ENCODE measurements at regions not wholly inside any gene's neighbourhood (a gene's known extent, or its start where the extent isn't known, plus 50 kb on each side); places are given as distances from the start of the nearest gene placed in this dataset.

GRCh38 chr20:41902346-41902745 is 284.2 kb upstream of the CHD6 start:
- TF ChIP-seq, protein P1, sequence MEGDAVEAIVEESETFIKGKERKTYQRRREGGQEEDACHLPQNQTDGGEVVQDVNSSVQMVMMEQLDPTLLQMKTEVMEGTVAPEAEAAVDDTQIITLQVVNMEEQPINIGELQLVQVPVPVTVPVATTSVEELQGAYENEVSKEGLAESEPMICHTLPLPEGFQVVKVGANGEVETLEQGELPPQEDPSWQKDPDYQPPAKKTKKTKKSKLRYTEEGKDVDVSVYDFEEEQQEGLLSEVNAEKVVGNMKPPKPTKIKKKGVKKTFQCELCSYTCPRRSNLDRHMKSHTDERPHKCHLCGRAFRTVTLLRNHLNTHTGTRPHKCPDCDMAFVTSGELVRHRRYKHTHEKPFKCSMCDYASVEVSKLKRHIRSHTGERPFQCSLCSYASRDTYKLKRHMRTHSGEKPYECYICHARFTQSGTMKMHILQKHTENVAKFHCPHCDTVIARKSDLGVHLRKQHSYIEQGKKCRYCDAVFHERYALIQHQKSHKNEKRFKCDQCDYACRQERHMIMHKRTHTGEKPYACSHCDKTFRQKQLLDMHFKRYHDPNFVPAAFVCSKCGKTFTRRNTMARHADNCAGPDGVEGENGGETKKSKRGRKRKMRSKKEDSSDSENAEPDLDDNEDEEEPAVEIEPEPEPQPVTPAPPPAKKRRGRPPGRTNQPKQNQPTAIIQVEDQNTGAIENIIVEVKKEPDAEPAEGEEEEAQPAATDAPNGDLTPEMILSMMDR (IDR thresholded peaks at IDR 0.05) = no peak
- TF ChIP-seq POLR2A (IDR thresholded peaks at IDR 0.05) (no peak), POLR2AphosphoS5 (IDR thresholded peaks at IDR 0.05; ENCODE audit: insufficient read depth in 1 of 2, low read depth in 1 of 2) (no peak)

Measured in vagina (tissue), 2 donors.